HT1080 (cell line): ENCODE measurements at regions not wholly inside any gene's neighbourhood (a gene's known extent, or its start where the extent isn't known, plus 50 kb on each side); places are given as distances from the start of the nearest gene placed in this dataset.

Source experiments
- DNase-seq: peaks from one replicate; pipeline ENCODE4 v3.0.0-alpha.2; 2015; ENCODE audit warnings: low read depth

GRCh38 chr7:109126404-109127050 lies 556.9 kb downstream of the DNAJB9 start:
- DNase-seq, result peak; percentile 68

DNA sequence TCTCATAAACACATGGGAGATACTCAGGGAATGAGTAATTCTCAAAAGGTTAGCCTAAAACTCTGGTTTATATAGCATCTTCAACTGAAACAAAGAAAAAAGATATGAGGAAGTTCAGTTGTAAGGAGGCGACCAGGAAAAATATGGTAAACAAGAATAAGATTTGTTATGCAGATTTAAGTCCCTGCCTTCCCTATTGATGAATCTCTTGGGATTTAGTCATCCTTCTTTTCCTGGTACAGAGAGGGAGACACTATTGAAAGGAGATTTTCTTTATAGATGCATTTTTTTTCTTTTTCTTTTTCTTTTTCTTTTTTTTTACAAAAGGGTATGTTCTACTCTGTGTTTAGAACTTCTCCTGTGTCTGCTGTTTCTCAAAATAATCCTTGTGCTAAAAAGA lies 557.5 kb downstream of the DNAJB9 start:
- no peak for DNase-seq

DNA sequence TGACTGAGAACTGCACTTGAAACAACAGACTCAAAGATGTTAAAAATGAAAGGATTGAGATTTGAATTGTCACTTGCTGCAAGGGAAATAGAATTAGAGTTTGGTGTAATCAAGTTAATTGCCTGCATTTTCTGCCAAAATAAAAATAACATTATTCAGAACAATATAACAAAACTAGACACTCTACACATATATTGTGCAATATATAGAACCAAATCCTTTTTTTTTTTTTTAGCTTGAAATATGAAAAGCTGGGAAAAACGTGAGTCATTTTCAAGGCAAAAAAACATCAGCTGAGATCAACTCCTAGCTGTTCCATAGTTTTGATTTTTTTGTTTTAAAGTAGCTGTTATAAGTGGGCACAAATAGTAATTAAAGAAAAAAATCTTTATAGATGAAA lies 561.5 kb downstream of the DNAJB9 start:
- DNase-seq, result no peak

GRCh38 chr7:109136893-109137292 lies 567.2 kb downstream of the DNAJB9 start:
- DNase-seq, result no peak

GRCh38 chr7:109154748-109155147 lies 585.1 kb downstream of the DNAJB9 start:
- DNase-seq, result no peak

DNA sequence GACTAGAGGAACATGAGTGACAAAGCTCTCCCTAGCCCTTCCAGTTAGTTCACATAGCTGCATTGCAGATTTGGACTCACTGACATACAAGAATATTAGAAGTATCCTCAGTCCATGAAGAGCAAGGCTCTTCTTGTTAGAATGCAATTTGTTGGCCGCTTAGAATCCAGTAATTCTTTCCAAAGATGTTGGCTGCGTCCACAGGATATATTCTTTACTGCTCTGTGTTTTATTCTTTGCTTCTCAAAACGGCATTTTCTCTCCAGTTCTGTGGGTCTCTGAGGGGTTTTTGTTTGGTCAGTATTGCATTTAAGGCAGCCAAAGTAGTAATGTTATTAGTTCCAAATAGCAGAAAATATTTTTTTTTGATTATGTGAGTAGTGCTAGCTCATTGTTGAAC lies 588.6 kb downstream of the DNAJB9 start:
- no peak for DNase-seq

GRCh38 chr7:109176661-109177060 lies 607.0 kb downstream of the DNAJB9 start:
- no peak for DNase-seq

GRCh38 chr7:109178342-109178741 lies 608.7 kb downstream of the DNAJB9 start:
- DNase-seq, result no peak

DNA sequence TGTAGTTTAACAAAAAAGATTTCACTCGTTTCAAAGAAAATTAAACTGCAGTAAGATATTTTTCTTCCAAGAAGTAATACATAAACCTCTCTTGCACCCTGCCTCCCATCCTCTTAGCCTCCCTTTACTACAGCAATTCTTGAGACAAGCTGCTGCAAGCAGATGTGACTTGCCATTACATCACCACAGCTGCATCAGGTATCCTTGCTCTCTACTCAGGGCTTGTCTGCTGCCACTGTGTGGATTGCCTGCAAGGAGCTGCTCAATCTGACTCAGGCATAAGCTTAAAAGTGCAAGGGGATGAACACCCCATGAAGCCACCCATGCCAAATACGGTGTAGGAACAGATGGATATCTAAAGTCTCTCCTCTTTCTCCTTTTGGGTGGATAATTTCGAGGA lies 609.9 kb downstream of the DNAJB9 start:
- no peak for DNase-seq

- DNase-seq, result no peak
These were observed 621.2 kb downstream of the DNAJB9 start for GRCh38 chr7:109190766-109191398.

DNA sequence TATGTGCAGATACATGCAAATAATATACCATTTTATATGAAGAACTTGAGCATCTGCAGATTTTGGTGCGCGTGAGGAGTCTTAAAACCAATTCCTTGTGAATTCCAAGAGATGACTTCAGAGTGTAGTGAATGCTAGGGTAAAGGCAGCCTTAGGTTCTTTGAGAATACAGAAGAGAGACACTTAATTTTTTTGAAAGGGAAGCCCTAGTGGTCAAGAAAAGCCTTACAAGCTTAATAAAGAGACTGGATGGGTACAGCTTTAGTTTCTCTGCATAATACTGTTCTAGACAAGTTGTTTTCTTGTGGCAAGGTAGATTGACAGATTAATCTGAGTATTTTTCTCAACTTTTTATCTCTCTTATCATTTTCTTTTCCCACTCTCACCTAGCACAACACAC lies 636.5 kb downstream of the DNAJB9 start:
- DNase-seq, result no peak

- no peak for DNase-seq
These were observed 643.4 kb downstream of the DNAJB9 start for GRCh38 chr7:109213081-109213480.

DNA sequence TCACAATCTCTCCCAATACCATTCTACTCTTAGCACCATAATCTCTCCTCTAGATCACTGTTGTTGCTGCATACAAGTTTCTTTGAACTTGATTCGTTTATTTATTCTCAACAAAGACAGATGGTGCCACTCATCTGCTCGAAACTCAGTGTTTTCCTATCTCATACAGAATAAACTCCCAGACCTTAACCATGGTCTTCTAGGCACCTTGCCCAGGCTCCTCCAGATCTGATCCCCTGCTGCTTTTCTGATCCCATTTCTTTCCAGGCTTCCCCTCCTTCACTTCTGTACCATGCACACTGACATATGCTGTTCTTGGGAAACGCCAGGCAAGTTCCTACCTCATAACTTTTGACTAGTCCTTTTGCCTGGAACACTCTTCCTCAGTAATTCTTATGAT lies 645.7 kb downstream of the DNAJB9 start:
- no peak for DNase-seq

- no peak for DNase-seq
These were observed 654.4 kb downstream of the DNAJB9 start for GRCh38 chr7:109224100-109224499.

- no peak for DNase-seq
These were observed 657.0 kb downstream of the DNAJB9 start for GRCh38 chr7:109226699-109227098.

DNA sequence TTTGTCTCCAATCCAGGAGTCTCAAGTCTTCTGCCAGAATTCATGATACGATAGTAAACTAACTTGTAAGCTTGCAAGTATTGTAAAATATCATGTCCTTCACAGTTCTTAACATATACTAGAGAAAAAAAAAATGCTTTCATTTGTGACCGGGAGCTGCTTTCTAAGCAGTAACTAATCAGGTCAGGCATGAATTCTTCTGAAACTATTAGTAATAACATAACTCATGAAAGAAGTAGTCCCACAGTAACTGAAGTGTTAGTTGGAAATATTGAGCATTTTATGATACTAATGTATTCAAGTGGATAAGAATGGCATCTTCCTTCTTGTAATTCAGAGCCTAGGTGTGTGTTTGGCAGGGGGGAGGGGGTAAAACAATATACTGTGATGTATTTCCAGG lies 665.6 kb downstream of the DNAJB9 start:
- DNase-seq, result no peak

- peak; percentile 39 for DNase-seq
These were observed 676.8 kb downstream of the DNAJB9 start for GRCh38 chr7:109246330-109247077.

GRCh38 chr7:109256762-109257560 lies 687.3 kb downstream of the DNAJB9 start:
- DNase-seq, result no peak

DNA sequence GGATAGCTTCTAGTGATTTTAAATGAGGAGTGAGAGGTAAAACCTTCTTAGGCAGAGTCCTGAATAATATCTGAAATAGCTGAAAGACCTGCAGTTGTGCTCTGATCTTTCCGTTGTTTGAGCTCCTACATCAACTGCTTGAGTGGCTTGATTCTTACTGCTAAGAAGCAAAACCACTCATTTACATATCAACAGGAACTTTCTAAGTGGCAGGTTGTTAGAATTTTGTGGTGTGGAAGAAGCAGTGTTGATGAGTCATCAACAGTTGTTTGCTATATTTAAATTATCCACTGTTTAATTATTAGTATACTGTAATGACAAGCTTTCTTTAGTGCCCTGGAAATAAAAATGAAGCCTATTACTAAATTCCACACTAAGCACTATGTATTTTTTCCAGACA lies 689.5 kb downstream of the DNAJB9 start:
- no peak for DNase-seq

DNA sequence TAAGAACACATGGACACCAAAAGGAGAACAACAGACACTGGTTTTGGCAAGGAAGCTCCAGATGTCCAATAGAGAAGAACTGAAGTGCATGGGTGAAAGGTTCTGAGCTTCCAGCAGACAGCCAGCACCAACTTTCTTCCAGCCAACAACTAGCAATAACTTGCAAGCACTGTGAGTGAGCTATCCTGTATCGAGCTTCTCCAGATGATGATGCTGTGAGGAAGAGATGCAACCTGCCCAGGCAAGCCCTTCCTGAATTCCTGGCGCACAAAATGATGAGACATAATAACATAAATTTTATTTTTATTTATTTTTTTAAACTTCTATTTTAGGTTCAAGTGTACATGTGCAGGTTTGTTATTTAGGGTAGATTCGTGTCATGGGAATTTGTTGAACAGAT lies 692.1 kb downstream of the DNAJB9 start:
- DNase-seq, result no peak

- no peak for DNase-seq
These were observed 696.9 kb downstream of the DNAJB9 start for GRCh38 chr7:109266610-109267009.

DNA sequence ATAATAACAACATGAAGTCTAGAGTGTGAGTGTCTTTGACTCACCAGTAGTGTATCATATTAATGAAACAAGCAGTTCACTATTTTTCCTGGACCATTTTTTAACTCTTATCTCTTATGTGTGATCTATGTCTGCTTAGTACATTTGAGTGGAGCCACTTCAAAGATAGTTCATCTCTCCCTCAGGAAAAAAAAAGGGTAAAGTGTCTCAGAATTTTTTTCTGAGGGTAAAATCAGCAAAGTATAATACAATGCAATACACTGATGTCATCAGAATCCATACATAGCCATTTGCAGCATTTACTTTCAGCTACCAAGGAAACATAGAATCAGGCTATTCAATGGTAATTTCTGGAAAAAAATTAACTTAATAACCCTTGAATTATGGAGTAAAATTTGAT lies 706.7 kb downstream of the DNAJB9 start:
- no peak for DNase-seq
